ENCODE measurements at regions not wholly inside any gene's neighbourhood (a gene's known extent, or its start where the extent isn't known, plus 50 kb on each side); places are given as distances from the start of the nearest gene placed in this dataset.
"Not testable (repeated sequence)": the region's sequence is repeated elsewhere in the genome, so short reads cannot be mapped to it uniquely, and the experiment has no call there.

DNA sequence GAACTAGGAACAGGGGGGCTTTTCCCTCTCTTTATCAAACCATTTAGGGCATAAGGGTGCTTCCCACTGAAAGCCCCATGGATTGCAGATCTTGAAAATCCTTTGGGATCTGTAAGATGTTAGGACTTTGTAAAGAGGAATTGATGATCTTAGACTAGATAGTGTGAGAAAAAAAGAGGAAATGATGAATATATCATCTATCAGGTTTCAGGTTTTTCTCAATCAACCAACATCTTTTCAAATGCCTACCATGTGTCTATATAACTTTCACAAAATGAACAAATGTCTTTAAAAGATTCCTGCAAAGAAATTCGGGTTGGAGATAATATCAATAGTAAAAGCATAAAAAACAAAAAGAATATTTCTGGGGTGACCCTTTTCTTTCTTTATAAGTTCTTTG lies 50.1 kb downstream of the KCNC4 start:
- no peak overlapping the region for H3K4me3 Mint-ChIP-seq
- H3K27me3 Mint-ChIP-seq, result peaks cover 11 to 34% of the 10 kb centered on the region in 2 donors
- H3K4me1 Mint-ChIP-seq (ENCODE audit: low read depth in 2 of 2), result no peaks in the 10 kb centered on the region
- no peak for DNase-seq
- no peak overlapping the region for H3K27ac Mint-ChIP-seq
- no peaks in the 10 kb centered on the region for H3K9me3 Mint-ChIP-seq
- ATAC-seq (replicated peaks), result no peak
- no peaks in the 10 kb centered on the region for H3K36me3 Mint-ChIP-seq (ENCODE audit: insufficient read depth)

DNA sequence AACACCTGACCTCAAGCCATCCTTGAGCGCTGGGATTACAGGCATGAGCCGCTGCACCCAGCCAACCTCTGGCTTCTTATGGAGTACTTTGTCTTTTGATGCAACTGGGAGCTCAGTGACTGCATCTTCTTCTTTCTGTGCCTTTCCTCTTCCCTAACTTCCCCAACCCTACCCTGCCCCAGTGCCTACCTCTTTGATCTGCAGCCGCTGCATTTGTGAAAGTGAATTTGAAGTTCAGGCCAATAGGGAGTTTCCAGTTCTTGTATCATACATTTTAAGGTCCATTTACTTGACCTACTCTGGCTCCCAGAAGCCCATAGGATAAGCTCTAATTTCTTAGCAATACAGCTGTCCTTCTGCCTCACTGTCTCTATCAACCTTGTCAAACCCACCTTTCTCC lies 52.2 kb downstream of the KCNC4 start:
- Mint-ChIP-seq H3K27me3 (peaks cover 19 to 43% of the 10 kb centered on the region in 2 donors), H3K4me1 (ENCODE audit: low read depth in 2 of 2) (no peaks in the 10 kb centered on the region), H3K9me3 (no peaks in the 10 kb centered on the region), H3K4me3 (no peak overlapping the region), H3K27ac (no peak overlapping the region), H3K36me3 (ENCODE audit: insufficient read depth) (no peaks in the 10 kb centered on the region)
- ATAC-seq (replicated peaks), result no peak
- no peak for DNase-seq

DNA sequence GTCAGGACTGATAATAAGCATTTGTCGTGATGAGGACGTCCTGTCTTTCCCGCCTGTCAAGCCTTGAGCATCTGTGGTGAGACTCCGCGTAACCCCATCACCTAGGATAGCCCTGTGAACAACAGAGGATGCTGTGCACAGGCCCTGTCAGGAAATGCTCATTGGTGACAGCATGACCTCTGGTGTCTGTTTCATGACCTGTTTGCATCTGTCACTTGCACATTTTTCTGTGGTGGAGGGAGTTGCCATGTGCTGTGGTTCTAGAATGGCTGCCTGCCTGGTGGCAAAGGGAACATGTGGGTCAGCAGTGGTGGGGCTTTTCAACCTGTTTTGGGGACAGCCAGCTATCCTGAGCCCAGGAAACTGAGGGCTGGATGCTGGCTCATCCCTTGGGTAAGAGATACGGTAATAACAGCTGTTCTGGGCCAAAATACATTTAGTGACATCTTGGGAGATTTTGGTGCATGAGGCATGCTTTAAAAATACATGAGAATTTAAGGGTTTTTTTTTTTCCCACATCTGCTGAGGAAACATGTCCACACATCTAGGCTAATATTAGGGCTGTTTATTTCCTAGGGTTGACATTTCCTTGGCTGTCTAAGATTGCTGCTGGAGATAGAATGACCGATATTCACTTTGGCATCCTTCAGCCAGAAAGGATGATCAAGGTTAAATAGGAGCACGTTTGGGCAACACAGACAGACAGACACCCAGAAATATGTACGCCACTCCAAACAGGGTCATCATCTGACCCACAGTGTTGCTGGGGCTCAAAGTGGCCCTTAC lies 52.9 kb downstream of the KCNC4 start:
- DNase-seq (no peak), ATAC-seq (replicated peaks) (peak; percentile 61)
- no peaks in the 10 kb centered on the region for H3K36me3 Mint-ChIP-seq (ENCODE audit: insufficient read depth)
- H3K27ac Mint-ChIP-seq, result peak overlapping the region in 1 of 2 donors; percentile 7
- H3K4me3 Mint-ChIP-seq, result no peak overlapping the region
- H3K9me3 Mint-ChIP-seq, result no peaks in the 10 kb centered on the region
- H3K27me3 Mint-ChIP-seq, result peaks cover 24 to 50% of the 10 kb centered on the region in 2 donors
- H3K4me1 Mint-ChIP-seq (ENCODE audit: low read depth in 2 of 2), result no peaks in the 10 kb centered on the region

DNA sequence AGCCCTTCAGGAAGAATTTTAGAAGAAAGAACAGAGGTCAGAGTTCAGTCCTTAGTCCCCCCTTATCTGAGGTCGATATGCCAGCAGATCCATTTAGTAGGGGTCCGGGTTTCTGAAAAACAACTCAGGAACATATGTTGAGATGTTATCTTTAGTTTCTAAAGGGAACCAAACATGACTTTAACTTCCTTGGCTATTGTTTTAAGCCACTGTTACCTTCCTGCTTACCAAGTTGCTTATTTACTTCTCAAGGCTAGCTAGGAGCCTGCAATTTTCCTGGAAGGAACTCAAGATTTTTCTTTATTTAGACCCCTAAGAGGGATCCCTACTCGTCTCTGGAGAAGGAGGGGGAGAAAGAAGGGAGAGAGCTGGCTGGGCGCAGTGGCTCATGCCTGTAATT lies 54.3 kb downstream of the KCNC4 start:
- H3K4me1 Mint-ChIP-seq (ENCODE audit: low read depth in 2 of 2), result no peaks in the 10 kb centered on the region
- no peaks in the 10 kb centered on the region for H3K36me3 Mint-ChIP-seq (ENCODE audit: insufficient read depth)
- no peak overlapping the region for H3K27ac Mint-ChIP-seq
- no peaks in the 10 kb centered on the region for H3K9me3 Mint-ChIP-seq
- DNase-seq, result no peak
- no peak for ATAC-seq (replicated peaks)
- H3K4me3 Mint-ChIP-seq, result no peak overlapping the region
- H3K27me3 Mint-ChIP-seq, result peaks cover 18 to 40% of the 10 kb centered on the region in 2 donors

DNA sequence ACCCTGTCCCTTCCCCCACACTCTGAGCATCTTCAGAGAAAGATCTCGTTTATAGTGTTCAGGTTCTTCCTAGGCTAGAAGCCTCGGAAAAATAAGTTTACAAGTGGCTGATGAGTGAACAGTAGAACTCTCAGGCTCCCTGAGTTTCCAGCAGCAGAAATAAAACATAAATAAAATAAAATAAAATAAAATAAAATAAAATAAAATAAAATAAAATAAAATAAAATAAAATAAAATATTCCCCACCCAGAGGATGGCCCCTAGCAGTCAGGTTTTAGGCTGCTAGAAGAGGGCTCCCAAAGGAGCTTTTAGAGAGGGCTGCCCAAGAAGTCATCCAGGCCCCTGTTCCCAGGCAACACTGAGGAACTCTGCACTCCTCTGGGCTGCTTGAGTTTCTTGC lies 55.1 kb downstream of the KCNC4 start:
- no peaks in the 10 kb centered on the region for H3K36me3 Mint-ChIP-seq (ENCODE audit: insufficient read depth)
- ATAC-seq (replicated peaks), result no peak

DNA sequence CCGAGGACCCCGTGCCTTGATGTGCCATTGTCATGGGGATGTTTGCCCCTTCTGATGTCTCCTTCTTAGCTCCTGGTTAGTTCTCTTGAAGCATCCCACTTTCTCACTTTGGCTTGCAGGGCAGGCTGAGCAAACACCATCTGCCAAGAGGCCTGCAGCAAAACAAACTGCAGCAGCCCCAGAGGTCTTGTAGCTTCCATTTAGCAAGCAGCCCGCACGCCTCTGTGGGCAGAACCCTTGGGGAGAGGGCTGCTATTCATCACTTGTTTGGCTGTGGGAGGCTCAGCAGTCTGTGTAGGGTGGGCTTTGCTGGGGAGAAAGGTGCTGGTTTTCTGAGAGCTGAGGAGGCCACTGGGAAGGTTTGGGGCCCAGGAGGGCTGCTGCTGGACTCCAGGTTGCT lies 56.7 kb downstream of the KCNC4 start:
- no peaks in the 10 kb centered on the region for H3K4me1 Mint-ChIP-seq (ENCODE audit: low read depth in 2 of 2)

More for the DNA sequence above, 55.1 kb downstream of the KCNC4 start:
- peaks cover 18 to 32% of the 10 kb centered on the region in 2 donors for H3K27me3 Mint-ChIP-seq
- H3K4me3 Mint-ChIP-seq, result no peak overlapping the region
- H3K27ac Mint-ChIP-seq, result no peak overlapping the region
- no peaks in the 10 kb centered on the region for H3K9me3 Mint-ChIP-seq
- no peak for DNase-seq
- H3K4me1 Mint-ChIP-seq (ENCODE audit: low read depth in 2 of 2), result no peaks in the 10 kb centered on the region

DNA sequence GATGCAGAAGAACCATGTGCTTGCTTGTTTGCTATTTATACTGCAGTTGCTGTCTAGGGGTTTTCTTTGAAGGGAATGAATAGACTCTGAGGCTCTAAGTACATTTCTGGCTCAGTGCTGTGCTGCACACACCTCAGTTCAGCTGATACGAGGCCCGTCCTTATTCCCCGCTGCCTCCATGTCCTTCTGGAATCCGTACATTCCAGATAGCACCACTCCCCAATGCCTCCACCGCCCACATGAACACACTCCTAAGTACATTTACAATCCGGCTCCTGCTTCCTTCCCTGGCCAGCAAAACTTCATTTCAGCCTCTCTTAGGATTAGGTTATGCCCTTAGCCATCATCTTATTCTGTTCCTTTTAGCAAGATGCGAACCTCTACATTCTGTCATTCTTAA lies 57.1 kb downstream of the KCNC4 start:
- Mint-ChIP-seq H3K36me3 (ENCODE audit: insufficient read depth) (no peaks in the 10 kb centered on the region), H3K27me3 (peaks cover 22 to 32% of the 10 kb centered on the region in 2 donors), H3K27ac (no peak overlapping the region), H3K4me1 (ENCODE audit: low read depth in 2 of 2) (no peaks in the 10 kb centered on the region), H3K4me3 (no peak overlapping the region), H3K9me3 (no peaks in the 10 kb centered on the region)
- DNase-seq, result no peak
- no peak for ATAC-seq (replicated peaks)

More for the DNA sequence above, 56.7 kb downstream of the KCNC4 start:
- Mint-ChIP-seq H3K4me3 (no peak overlapping the region), H3K36me3 (ENCODE audit: insufficient read depth) (no peaks in the 10 kb centered on the region), H3K27ac (no peak overlapping the region), H3K9me3 (no peaks in the 10 kb centered on the region), H3K27me3 (peaks cover 18 to 32% of the 10 kb centered on the region in 2 donors)
- ATAC-seq (replicated peaks), result no peak
- DNase-seq, result no peak

DNA sequence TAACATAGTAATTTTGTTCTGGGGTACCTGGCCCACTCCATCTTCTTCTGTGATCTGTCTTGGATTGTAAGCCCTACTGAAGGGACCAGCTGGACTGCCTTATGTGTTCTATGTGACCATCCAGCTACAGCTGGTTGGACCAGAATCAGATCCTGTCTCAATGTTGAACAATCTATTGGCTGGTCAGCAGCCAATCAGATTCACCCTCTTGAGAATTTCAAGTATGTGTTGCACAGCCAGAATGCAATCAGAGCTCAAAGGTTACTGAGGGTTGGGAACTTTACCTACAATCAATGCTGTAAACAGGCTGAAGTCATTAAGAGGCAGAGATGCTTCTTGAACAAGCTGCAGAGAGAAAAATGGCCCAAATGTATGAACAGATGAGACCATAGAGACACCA lies 61.9 kb downstream of the KCNC4 start:
- Mint-ChIP-seq H3K9me3 (no peaks in the 10 kb centered on the region), H3K27me3 (peaks cover 18 to 34% of the 10 kb centered on the region in 2 donors), H3K36me3 (ENCODE audit: insufficient read depth) (no peaks in the 10 kb centered on the region), H3K4me1 (ENCODE audit: low read depth in 2 of 2) (no peaks in the 10 kb centered on the region), H3K27ac (no peak overlapping the region), H3K4me3 (no peak overlapping the region)
- DNase-seq, result no peak
- ATAC-seq (replicated peaks), result no peak

DNA sequence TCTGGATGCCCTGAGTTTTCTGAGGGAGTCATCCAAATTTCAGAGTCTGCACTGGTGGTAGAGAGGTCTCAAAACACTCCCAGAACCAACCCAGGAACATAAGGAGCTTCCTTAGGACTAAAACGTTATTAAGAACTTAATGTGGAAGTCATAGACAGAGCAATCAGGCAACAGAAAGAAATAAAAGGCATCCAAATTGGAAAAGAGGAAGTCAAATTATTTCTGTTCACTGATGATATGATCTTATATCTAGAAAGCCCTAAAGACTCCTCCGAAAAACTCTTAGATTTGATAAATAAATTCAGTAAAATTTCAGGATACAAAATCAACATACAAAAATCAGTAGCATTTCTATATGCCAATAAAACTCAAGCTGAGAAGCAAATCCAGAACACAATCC lies 63.7 kb downstream of the KCNC4 start:
- H3K27me3 Mint-ChIP-seq, result peaks cover 22 to 26% of the 10 kb centered on the region in 2 donors
- H3K4me1 Mint-ChIP-seq (ENCODE audit: low read depth in 2 of 2), result not testable (repeated sequence)

DNA sequence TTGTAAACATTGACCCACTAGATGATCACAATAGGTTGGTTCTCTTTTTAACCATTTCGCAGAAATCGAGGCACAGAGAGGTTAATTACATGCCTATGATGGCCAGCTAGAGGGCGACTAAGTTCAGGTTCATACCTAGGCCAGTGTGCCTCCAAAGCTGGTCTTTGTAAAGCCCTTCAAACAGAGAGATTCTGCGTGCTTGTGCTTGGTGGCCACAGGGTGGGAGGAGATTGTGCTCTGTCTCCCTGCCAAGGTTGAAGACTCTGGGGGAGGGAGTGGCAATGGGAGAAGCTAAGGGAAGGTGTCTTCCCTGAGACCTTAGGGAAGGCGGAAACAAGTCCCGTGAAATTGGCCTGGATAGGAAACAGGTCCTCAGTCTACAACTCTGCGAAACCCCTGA lies 59.1 kb upstream of the RBM15 start:
- peaks cover 7 to 56% of the 10 kb centered on the region in 2 donors for H3K27me3 Mint-ChIP-seq
- no peak overlapping the region for H3K27ac Mint-ChIP-seq
- H3K36me3 Mint-ChIP-seq (ENCODE audit: insufficient read depth), result no peaks in the 10 kb centered on the region
- H3K4me3 Mint-ChIP-seq, result no peak overlapping the region
- H3K9me3 Mint-ChIP-seq, result no peaks in the 10 kb centered on the region
- H3K4me1 Mint-ChIP-seq (ENCODE audit: low read depth in 2 of 2), result no peaks in the 10 kb centered on the region
- ATAC-seq (replicated peaks) (no peak), DNase-seq (no peak)

More for the DNA sequence above, 63.7 kb downstream of the KCNC4 start:
- H3K9me3 Mint-ChIP-seq; DNase-seq; H3K27ac Mint-ChIP-seq; H3K36me3 Mint-ChIP-seq (ENCODE audit: insufficient read depth); ATAC-seq (replicated peaks); H3K4me3 Mint-ChIP-seq: not testable (repeated sequence)

DNA sequence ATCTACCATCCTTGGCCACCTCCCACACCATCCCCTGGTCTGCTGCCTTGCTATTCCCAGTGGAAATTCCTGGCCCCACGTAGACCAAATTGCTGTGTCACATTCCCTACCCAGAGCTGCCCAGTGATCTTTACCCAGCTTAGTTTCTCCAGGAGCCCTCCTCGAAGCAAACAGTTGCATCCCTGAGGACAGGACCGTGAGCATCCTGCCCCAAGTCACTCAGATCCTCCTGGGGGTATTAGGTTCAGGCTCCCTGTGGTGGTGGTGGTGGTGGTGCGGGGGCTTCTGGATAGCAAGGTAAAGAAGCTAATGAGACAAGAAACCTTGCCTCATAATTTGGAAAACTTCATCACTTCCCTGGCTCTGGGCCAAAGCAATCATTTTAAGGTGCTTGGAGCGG lies 58.4 kb upstream of the RBM15 start:
- no peaks in the 10 kb centered on the region for H3K4me1 Mint-ChIP-seq (ENCODE audit: low read depth in 2 of 2)
- H3K9me3 Mint-ChIP-seq, result no peaks in the 10 kb centered on the region
- no peak overlapping the region for H3K27ac Mint-ChIP-seq
- ATAC-seq (replicated peaks) (no peak), DNase-seq (no peak)
- peaks cover 7 to 56% of the 10 kb centered on the region in 2 donors for H3K27me3 Mint-ChIP-seq
- H3K36me3 Mint-ChIP-seq (ENCODE audit: insufficient read depth), result no peaks in the 10 kb centered on the region
- no peak overlapping the region for H3K4me3 Mint-ChIP-seq

DNA sequence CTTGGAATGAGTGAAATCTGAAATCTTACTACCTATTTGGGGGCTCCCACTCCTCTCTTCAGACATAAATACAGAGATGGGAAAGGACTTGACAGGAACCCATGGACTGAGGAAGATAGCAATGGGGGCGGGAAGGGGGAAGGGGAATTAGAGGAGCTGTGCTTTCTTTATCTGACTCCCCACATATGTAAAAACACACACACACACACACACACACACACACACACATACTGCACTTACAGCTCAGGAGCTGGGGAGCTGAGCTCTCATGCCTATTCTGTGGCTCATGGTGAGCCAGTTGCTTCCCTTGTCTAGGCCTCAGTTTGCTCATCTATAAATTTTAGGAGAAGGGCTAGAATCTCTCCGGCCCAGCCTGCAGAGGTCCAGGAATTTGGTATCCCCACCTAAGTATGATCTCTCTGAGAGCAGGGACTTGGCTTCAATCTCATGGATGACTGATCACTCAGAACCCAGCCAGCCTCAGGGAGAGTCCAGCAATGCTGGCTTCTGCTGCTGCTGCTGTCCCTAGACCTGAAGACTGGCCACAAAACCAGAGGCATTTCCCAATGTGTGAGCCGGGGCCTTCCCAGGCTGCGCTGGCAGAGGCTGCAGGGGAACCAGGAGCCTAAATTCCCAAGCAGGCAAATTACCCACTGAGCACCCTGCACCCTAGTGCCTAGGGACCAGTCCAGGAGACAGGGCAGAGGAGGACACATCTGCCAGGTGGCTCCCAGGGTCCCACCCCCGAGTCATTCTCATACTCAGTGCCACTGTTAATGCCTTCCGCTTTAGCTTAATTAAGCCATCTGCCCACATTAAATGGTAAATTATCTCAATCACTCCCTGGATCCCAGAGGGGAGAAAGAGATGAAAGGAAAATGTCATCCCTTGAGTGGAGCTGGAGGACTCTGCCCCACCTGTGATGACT lies 57.5 kb upstream of the RBM15 start:
- Mint-ChIP-seq H3K27me3 (peaks cover 7 to 56% of the 10 kb centered on the region in 2 donors), H3K4me1 (ENCODE audit: low read depth in 2 of 2) (no peaks in the 10 kb centered on the region), H3K9me3 (no peaks in the 10 kb centered on the region), H3K4me3 (no peak overlapping the region), H3K36me3 (ENCODE audit: insufficient read depth) (no peaks in the 10 kb centered on the region), H3K27ac (no peak overlapping the region)
- ATAC-seq (replicated peaks) (no peak), DNase-seq (no peak)

DNA sequence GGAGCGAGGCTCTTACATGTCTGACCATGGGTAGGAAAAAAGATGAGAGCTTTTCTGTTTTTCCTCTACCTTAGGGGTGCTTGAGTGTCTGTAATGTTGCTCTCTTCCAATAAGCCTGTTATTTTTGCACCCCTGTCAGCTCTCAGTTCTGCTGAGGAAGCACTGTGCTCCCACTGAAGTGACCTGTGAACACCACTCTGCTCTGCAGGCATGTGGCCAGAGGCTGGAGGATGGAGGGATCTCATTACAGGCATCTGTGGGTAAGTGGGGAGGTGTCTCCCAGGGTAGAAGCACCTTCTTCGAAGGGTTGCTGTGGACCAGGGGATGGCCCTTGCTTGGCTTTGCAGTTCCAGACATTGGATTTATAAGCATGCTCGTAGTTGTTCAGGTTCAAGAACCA lies 56.8 kb upstream of the RBM15 start:
- H3K4me1 Mint-ChIP-seq (ENCODE audit: low read depth in 2 of 2), result no peaks in the 10 kb centered on the region
- no peaks in the 10 kb centered on the region for H3K9me3 Mint-ChIP-seq
- H3K27me3 Mint-ChIP-seq, result peaks cover 7 to 56% of the 10 kb centered on the region in 2 donors
- DNase-seq, result no peak
- H3K27ac Mint-ChIP-seq, result no peak overlapping the region
- no peak for ATAC-seq (replicated peaks)
- H3K4me3 Mint-ChIP-seq, result no peak overlapping the region
- no peaks in the 10 kb centered on the region for H3K36me3 Mint-ChIP-seq (ENCODE audit: insufficient read depth)

DNA sequence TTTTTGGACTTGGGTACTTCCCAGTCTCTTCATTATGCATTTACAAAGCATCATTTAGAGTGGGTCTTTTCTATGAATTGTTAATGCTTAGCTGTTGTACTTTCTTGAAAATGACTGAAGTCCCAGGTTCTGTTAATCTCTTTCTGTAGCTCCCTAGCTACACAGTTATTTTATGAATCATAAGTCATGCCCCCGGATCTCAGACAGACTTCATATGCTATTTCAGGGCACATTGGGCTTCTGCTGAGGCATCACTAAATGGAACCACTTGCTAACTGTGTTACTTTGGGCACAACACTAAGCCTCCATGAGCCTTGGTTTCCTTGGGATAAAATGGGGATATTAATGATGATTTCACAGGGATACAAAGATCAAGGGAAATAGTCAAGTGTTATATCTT lies 55.5 kb upstream of the RBM15 start:
- no peaks in the 10 kb centered on the region for H3K9me3 Mint-ChIP-seq
- DNase-seq (no peak), ATAC-seq (replicated peaks) (no peak)
- no peak overlapping the region for H3K4me3 Mint-ChIP-seq
- H3K4me1 Mint-ChIP-seq (ENCODE audit: low read depth in 2 of 2), result no peaks in the 10 kb centered on the region
- peaks cover 7 to 43% of the 10 kb centered on the region in 2 donors for H3K27me3 Mint-ChIP-seq
- no peak overlapping the region for H3K27ac Mint-ChIP-seq
- H3K36me3 Mint-ChIP-seq (ENCODE audit: insufficient read depth), result no peaks in the 10 kb centered on the region
